Kidney epithelial cell (primary cell): ENCODE measurements at regions not wholly inside any gene's neighbourhood (a gene's known extent, or its start where the extent isn't known, plus 50 kb on each side); places are given as distances from the start of the nearest gene placed in this dataset.
A peak's percentile ranks its signal among the peaks of the same experiment; 100 is the strongest.
"Not testable (repeated sequence)": the region's sequence is repeated elsewhere in the genome, so short reads cannot be mapped to it uniquely, and the experiment has no call there.

Experiments used
- DNase-seq: peaks from one replicate; pipeline ENCODE4 v3.0.0-alpha.2; 2010; ENCODE audit warnings: low read depth
- H3K27me3 ChIP-seq: 2 replicates; pipeline ENCODE4 v1.6.0; 2011; ENCODE audit warnings: low read length; ENCODE audit not compliant: control insufficient read depth, insufficient read depth
- H3K36me3 ChIP-seq: 2 replicates; pipeline ENCODE4 v1.5.1; 2011; ENCODE audit warnings: low read length; ENCODE audit not compliant: control insufficient read depth, insufficient read depth
- H3K4me3 ChIP-seq: 2 replicates; pipeline ENCODE4 v1.5.1; 2011; ENCODE audit warnings: low read depth, mild to moderate bottlenecking, control low read depth, low read length
- TF ChIP-seq, protein P1 (sequence below): IDR thresholded peaks from 2 replicates; pipeline ENCODE4 v1.5.1; 2011; ENCODE audit warnings: mild to moderate bottlenecking, moderate library complexity, low read length, control low read depth, inconsistent platforms; ENCODE audit not compliant: insufficient read depth, poor library complexity, severe bottlenecking

DNA sequence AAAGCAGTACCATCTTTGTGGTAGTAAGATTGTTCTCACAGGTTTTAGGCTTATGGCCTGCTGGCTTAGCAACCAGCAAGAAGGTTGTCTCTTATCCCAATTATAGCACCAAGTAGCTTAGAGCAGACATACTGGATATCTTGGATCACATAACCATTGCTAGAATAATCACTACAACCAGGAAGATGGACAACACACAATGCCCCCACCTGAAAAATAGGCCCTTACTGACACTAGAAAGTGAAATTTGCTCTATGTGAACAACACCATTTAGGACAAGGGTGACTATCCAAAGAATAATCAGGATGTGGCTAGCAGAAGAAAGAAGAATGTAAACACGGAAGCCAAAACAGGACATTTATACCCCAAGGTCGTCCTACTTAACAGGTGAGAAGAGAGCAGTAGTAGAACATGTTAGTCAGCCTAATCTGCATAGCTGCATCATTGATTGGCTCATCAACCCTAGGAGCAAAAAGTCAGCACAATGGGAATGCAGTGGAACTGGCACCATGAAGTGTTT is 172.7 kb upstream of the MARCKS start:
- no peaks in the 10 kb centered on the region for H3K36me3 ChIP-seq

DNA sequence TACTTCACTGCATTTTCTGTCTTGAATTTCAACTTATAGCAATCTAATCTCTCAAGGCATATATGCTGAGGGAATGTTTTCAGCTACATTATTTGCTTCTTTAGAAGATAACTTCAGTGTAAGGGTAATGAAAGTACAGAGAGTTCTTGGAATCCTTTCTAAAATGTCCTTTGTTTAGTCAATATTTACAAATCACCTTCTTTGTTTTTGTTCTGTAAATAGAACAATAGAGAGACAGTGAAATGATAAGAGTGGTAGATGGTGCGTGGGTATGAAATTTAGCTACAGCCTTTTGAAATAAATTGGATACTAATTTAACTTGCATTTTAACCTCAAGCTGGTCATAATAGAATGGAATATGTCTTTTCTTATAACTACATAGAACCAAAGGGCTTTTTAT is 171.1 kb upstream of the MARCKS start:
- H3K36me3 ChIP-seq: no peaks in the 10 kb centered on the region
- no peak overlapping the region for H3K4me3 ChIP-seq
- no peak for DNase-seq
- TF ChIP-seq, protein P1, sequence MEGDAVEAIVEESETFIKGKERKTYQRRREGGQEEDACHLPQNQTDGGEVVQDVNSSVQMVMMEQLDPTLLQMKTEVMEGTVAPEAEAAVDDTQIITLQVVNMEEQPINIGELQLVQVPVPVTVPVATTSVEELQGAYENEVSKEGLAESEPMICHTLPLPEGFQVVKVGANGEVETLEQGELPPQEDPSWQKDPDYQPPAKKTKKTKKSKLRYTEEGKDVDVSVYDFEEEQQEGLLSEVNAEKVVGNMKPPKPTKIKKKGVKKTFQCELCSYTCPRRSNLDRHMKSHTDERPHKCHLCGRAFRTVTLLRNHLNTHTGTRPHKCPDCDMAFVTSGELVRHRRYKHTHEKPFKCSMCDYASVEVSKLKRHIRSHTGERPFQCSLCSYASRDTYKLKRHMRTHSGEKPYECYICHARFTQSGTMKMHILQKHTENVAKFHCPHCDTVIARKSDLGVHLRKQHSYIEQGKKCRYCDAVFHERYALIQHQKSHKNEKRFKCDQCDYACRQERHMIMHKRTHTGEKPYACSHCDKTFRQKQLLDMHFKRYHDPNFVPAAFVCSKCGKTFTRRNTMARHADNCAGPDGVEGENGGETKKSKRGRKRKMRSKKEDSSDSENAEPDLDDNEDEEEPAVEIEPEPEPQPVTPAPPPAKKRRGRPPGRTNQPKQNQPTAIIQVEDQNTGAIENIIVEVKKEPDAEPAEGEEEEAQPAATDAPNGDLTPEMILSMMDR: no peak
- no peaks in the 10 kb centered on the region for H3K27me3 ChIP-seq

More for the DNA sequence above, 172.7 kb upstream of the MARCKS start:
- DNase-seq: no peak
- Histone ChIP-seq H3K4me3 (no peak overlapping the region), H3K27me3 (no peaks in the 10 kb centered on the region)
- TF ChIP-seq, protein P1: no peak

DNA sequence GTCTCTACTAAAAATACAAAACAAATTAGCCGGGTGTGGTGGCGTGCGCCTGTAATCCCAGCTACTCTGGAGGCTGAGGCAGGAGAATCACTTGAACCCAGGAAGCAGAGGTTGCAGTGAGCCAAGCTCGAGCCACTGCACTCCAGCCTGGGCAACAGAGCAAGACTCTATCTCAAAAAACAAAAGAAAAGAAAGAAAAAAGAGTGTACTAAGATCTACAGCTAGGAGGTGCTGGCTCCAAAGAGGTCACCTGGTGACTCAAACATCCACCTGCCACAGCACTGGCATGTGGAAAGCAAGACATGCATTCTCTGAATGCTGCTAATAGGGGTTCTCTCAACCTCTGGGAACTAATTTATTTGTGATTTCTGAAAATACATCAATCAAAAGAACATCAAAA is 167.5 kb upstream of the MARCKS start:
- not testable (repeated sequence) for H3K36me3 ChIP-seq, H3K27me3 ChIP-seq, H3K4me3 ChIP-seq, DNase-seq
- TF ChIP-seq, protein P1: peak; percentile 16

DNA sequence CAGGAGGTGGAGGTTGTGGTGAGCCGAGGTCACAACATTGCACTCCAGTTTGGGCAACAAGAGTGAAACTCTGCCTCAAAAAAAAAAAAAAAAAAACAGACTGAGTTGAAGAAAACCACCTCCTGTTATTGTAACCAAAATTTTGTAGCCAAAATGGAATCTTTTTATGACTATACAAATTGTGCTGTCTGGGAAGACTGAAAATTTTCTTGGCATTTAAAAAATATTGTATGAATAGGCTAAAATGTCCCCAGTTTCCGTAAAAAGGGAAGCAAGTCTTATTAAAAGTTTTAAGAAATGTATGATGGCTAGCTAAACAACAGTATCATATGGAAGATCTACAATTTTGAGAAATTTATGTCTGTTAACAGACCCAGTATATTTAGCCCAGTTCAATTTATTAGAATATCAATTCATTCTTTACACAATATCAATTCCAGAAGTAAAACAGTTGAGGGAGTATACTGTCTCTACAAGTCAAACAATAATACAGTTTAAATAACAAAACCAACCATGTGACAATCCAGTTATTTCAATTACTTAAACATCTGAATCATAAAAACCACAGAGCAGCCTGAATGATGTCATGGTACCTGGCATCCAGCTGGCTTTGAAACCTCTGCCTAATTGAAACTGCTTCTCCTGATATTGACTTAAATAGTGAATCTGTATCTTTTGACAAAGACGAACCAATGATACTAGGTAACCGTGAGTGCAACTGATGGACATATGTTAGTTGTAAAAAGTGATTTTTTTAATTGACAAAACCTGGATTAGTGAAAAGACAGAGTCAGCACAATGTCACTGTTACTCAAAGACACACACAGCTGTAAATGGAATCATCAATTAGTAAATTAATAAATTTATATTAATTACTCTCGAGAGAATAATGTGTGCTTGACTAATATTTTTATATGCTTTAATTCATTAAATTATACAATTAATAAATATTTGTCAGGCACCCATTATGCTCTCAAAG is 166.6 kb upstream of the MARCKS start:
- Histone ChIP-seq H3K27me3 (no peaks in the 10 kb centered on the region), H3K4me3 (no peak overlapping the region), H3K36me3 (no peaks in the 10 kb centered on the region)
- TF ChIP-seq, protein P1: no peak
- DNase-seq: peak; percentile 91

DNA sequence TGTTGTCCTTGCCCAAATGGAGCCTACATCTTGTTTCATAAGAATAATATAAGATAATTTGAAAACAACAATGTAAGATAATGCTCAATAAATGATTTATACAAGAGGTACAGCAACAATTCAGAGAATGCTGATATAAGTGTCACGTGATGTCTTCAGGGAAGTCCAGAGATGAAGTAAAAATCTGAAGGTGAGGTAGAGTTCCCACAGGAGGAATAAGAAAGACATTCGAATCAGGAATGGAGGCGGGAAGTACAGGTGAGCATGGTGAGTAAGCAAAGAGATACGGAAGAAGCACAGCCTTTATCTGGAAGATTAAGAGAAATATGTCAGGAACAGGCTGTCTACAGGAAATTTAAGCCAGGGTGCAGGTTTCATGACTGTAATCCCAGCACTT is 165.9 kb upstream of the MARCKS start:
- TF ChIP-seq, protein P1: no peak
- no peaks in the 10 kb centered on the region for H3K27me3 ChIP-seq
- no peak overlapping the region for H3K4me3 ChIP-seq
- no peak for DNase-seq
- no peaks in the 10 kb centered on the region for H3K36me3 ChIP-seq
